ENCODE measurements at regions not wholly inside any gene's neighbourhood (a gene's known extent, or its start where the extent isn't known, plus 50 kb on each side); places are given as distances from the start of the nearest gene placed in this dataset.

DNA sequence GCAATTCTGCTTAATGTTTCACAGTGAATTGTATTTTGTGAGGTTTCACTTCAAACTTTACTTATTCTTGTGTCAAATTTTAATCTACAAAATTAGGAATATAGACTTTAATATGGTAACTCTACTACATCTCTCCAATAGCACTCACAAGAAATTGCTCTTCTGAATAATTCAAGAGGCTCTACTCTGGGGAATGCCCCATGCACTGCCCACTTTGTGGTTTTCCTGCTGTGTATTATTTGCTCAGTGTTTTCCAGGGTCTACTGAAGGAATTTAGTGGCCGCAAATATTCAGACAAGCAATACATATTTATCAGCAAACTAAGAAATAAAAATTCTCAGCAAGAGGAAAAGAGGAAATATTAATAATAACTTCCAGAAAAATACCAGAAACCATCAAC, 611.4 kb downstream of the TNS3 start:
- Histone ChIP-seq H3K36me3 (ENCODE audit: insufficient read depth) (no peaks in the 10 kb centered on the region), H4K20me1 (replicated peaks; ENCODE audit: insufficient read depth) (no peaks in the 10 kb centered on the region), H3K27me3 (ENCODE audit: insufficient read depth) (no peaks in the 10 kb centered on the region), H3K9me2 (ENCODE audit: insufficient read depth) (0 out of 2 replicates have a peak, but pooled peaks cover 6% of the 10 kb centered on the region), H3K4me1 (ENCODE audit: insufficient read depth) (no peaks in the 10 kb centered on the region), H3K79me2 (replicated peaks; ENCODE audit: insufficient read depth) (no peaks in the 10 kb centered on the region), H3K4me2 (no peak overlapping the region), H2AFZ (no peak overlapping the region), H3K4me3 (no peak overlapping the region), H3K27ac (ENCODE audit: low read depth) (no peak overlapping the region), H3F3A (replicated peaks; ENCODE audit: low read depth) (no peaks in the 10 kb centered on the region)
- ATAC-seq (no peak), DNase-seq (ENCODE audit: low spot score) (no peak)
- Mint-ChIP-seq H3K36me3 (ENCODE audit: low read depth) (no peaks in the 10 kb centered on the region), H3K27ac (no peak overlapping the region; the same call in 1 of the 2 replicates), H3K9me3 (peaks cover 4% of the 10 kb centered on the region; the same call in 2 of the 3 replicates), H3K4me1 (no peaks in the 10 kb centered on the region), H3K27me3 (ENCODE audit: insufficient read depth, low read depth, poor library complexity) (no peaks in the 10 kb centered on the region), H3K4me3 (no peak overlapping the region)
- no peak for TF ChIP-seq ETS1 (IDR thresholded peaks at IDR 0.05)
- no peak for TF ChIP-seq JUNB (IDR thresholded peaks at IDR 0.05; ENCODE audit: unreplicated experiment)
- no peak for TF ChIP-seq ZNF114 (CRISPR knock-in tag; IDR thresholded peaks at IDR 0.05)
- TF ChIP-seq, protein P1, sequence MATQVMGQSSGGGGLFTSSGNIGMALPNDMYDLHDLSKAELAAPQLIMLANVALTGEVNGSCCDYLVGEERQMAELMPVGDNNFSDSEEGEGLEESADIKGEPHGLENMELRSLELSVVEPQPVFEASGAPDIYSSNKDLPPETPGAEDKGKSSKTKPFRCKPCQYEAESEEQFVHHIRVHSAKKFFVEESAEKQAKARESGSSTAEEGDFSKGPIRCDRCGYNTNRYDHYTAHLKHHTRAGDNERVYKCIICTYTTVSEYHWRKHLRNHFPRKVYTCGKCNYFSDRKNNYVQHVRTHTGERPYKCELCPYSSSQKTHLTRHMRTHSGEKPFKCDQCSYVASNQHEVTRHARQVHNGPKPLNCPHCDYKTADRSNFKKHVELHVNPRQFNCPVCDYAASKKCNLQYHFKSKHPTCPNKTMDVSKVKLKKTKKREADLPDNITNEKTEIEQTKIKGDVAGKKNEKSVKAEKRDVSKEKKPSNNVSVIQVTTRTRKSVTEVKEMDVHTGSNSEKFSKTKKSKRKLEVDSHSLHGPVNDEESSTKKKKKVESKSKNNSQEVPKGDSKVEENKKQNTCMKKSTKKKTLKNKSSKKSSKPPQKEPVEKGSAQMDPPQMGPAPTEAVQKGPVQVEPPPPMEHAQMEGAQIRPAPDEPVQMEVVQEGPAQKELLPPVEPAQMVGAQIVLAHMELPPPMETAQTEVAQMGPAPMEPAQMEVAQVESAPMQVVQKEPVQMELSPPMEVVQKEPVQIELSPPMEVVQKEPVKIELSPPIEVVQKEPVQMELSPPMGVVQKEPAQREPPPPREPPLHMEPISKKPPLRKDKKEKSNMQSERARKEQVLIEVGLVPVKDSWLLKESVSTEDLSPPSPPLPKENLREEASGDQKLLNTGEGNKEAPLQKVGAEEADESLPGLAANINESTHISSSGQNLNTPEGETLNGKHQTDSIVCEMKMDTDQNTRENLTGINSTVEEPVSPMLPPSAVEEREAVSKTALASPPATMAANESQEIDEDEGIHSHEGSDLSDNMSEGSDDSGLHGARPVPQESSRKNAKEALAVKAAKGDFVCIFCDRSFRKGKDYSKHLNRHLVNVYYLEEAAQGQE (IDR thresholded peaks at IDR 0.05; ENCODE audit: unreplicated experiment), result no peak
- no peak for TF ChIP-seq ZNF462 (CRISPR knock-in tag; IDR thresholded peaks at IDR 0.05)
- no peak for TF ChIP-seq NANOG (IDR thresholded peaks at IDR 0.05; ENCODE audit: borderline replicate concordance)
- no peak for TF ChIP-seq STAT1 (IDR thresholded peaks at IDR 0.05; ENCODE audit: unreplicated experiment)
- no peak for TF ChIP-seq EZH2 (IDR thresholded peaks at IDR 0.05; ENCODE audit: low read depth, unreplicated experiment)
- no peak for TF ChIP-seq POLR2AphosphoS5 (IDR thresholded peaks at IDR 0.05; ENCODE audit: low read depth)
- TF ChIP-seq CREB1 (CRISPR knock-in tag; IDR thresholded peaks at IDR 0.05; ENCODE audit: low read depth), result no peak
- TF ChIP-seq ZNF331 (CRISPR knock-in tag; IDR thresholded peaks at IDR 0.05; ENCODE audit: low read depth), result no peak
- no peak for TF ChIP-seq EZH2phosphoT487 (IDR thresholded peaks at IDR 0.05; ENCODE audit: unreplicated experiment)
- TF ChIP-seq, protein P2, sequence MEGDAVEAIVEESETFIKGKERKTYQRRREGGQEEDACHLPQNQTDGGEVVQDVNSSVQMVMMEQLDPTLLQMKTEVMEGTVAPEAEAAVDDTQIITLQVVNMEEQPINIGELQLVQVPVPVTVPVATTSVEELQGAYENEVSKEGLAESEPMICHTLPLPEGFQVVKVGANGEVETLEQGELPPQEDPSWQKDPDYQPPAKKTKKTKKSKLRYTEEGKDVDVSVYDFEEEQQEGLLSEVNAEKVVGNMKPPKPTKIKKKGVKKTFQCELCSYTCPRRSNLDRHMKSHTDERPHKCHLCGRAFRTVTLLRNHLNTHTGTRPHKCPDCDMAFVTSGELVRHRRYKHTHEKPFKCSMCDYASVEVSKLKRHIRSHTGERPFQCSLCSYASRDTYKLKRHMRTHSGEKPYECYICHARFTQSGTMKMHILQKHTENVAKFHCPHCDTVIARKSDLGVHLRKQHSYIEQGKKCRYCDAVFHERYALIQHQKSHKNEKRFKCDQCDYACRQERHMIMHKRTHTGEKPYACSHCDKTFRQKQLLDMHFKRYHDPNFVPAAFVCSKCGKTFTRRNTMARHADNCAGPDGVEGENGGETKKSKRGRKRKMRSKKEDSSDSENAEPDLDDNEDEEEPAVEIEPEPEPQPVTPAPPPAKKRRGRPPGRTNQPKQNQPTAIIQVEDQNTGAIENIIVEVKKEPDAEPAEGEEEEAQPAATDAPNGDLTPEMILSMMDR (conservative IDR thresholded peaks at IDR 0.05; ENCODE audit: low read depth in 2 of 2), result no peak
